Tibial nerve (tissue), 4 donors: ENCODE measurements at regions not wholly inside any gene's neighbourhood (a gene's known extent, or its start where the extent isn't known, plus 50 kb on each side); places are given as distances from the start of the nearest gene placed in this dataset.

Experiments
- DNase-seq, 2 donors: peaks; one replicate each; pipeline ENCODE4 v3.0.0-alpha.2; 2019; ENCODE audit warnings: low spot score in 2 of 2
- H3K27ac ChIP-seq, 4 donors: fragments of 200-600 bp; sonication (generic) in 3 of 4; one replicate each; pipeline ENCODE4 v1.5.1; 2017 to 2019; ENCODE audit warnings: mild to moderate bottlenecking in 1 of 4
- H3K27me3 ChIP-seq, 2 donors: fragments of 200-600 bp; sonication (generic) in 1 of 2; one replicate each; pipeline versions ENCODE4 v1.5.1 to v1.6.0; 2017 to 2019
- H3K36me3 ChIP-seq, 3 donors: fragments of 200-600 bp; sonication (generic); one replicate each; pipeline ENCODE4 v1.5.1; 2018 to 2019
- H3K4me1 ChIP-seq, 4 donors: fragments of 200-600 bp; sonication (generic) in 3 of 4; one replicate each; pipeline ENCODE4 v1.5.1; 2017 to 2019
- H3K4me3 ChIP-seq, 4 donors: fragments of 200-600 bp; sonication (generic) in 3 of 4; one replicate each; pipeline ENCODE4 v1.5.1; 2017 to 2019; ENCODE audit warnings: mild to moderate bottlenecking in 1 of 4, moderate library complexity in 1 of 4
- H3K9me3 ChIP-seq, 4 donors: fragments of 200-600 bp; sonication (generic) in 3 of 4; one replicate each; pipeline ENCODE4 v1.5.1; 2017 to 2019
- CTCF ChIP-seq, 5 experiments: fragments of 200-600 bp in 3 of 5; fragments of 450-650 bp in 2 of 5; sonication (generic) in 3 of 5; IDR thresholded peaks; one replicate each; pipeline ENCODE4 v1.5.1; 2016 to 2019; ENCODE audit warnings: antibody characterized with exemption in 5 of 5, mild to moderate bottlenecking in 3 of 5, moderate library complexity in 2 of 5
- EP300 ChIP-seq, 2 donors: sonication (generic); formaldehyde crosslinking; IDR thresholded peaks; one replicate each; pipeline ENCODE4 v1.6.1; 2017; ENCODE audit warnings: antibody characterized with exemption in 2 of 2, mild to moderate bottlenecking in 1 of 2
- POLR2A ChIP-seq, 2 donors: fragments of 450-650 bp; IDR thresholded peaks; one replicate each; pipeline ENCODE4 v1.6.1; 2017; ENCODE audit warnings: antibody characterized with exemption in 2 of 2, mild to moderate bottlenecking in 2 of 2, moderate library complexity in 2 of 2
- WGBS, 2 donors: methylation state at CpG; one replicate each; pipeline ENCODE4 v1.1.5; 2018; 5-methylcytosine and 5-hydroxymethylcytosine counted together

DNA sequence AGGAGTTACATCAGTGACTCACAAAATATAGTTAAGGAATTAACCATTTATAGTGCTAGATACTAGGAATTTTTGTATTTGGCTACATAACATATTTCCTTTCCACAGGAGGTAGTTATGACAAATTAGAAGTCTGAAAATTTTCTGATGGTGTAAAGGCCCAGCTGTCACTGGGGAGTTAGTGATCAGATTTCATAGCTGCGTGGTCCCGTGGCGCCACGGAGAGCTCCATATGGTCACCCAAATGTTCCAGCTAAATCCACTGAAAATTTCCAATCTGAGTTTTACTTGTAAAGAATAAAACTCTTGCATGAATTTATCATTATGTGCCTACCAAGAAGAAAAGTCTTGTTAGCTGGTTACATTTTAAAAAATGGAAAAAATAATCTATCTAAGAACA is 368.9 kb upstream of the PLSCR5 start:
- H3K4me1 ChIP-seq: no peaks in the 10 kb centered on the region
- no peak overlapping the region for H3K27ac ChIP-seq
- no peaks in the 10 kb centered on the region for H3K27me3 ChIP-seq
- TF ChIP-seq POLR2A (IDR thresholded peaks at IDR 0.05) (no peak), CTCF (IDR thresholded peaks at IDR 0.05) (no peak), EP300 (IDR thresholded peaks at IDR 0.05) (no peak)
- H3K36me3 ChIP-seq: no peaks in the 10 kb centered on the region
- WGBS, 2 donors: 91 to 98% methylated on average over 4 of the region's 4 CpGs
- no peak for DNase-seq
- H3K9me3 ChIP-seq: no peaks in the 10 kb centered on the region
- no peak overlapping the region for H3K4me3 ChIP-seq

DNA sequence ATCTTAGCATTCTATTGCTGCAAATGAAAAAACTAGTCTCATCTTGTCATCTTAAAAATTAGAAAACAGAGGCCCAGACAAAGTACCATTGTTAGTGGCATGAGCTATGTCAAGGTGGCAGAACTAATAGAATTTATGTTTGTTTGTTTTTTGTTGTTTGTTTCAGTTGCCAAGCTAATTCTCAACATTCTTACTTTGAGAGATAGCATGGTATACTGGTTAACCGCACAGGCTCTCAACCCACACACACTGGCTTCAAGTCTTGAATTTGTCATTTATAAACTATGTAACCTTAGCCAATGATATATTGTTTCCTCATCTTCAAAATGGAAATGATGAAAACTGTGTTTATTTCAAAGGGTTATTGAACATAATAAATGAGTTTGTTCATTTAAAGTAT is 367.6 kb upstream of the PLSCR5 start:
- no peaks in the 10 kb centered on the region for H3K27me3 ChIP-seq
- H3K4me3 ChIP-seq: no peak overlapping the region
- DNase-seq: no peak
- no peaks in the 10 kb centered on the region for H3K9me3 ChIP-seq
- no peaks in the 10 kb centered on the region for H3K36me3 ChIP-seq
- no peak for TF ChIP-seq EP300 (IDR thresholded peaks at IDR 0.05)
- no peak for TF ChIP-seq POLR2A (IDR thresholded peaks at IDR 0.05)
- no peak for TF ChIP-seq CTCF (IDR thresholded peaks at IDR 0.05)
- H3K27ac ChIP-seq: no peak overlapping the region
- H3K4me1 ChIP-seq: no peaks in the 10 kb centered on the region
- WGBS, 2 donors: 56 to 70% methylated on average over 1 of the region's 1 CpG

GRCh38 chr3:146970236-146970635 is 365.1 kb upstream of the PLSCR5 start:
- Histone ChIP-seq H3K27me3 (no peaks in the 10 kb centered on the region), H3K9me3 (no peaks in the 10 kb centered on the region), H3K27ac (no peak overlapping the region), H3K4me3 (no peak overlapping the region), H3K4me1 (no peaks in the 10 kb centered on the region), H3K36me3 (no peaks in the 10 kb centered on the region)
- TF ChIP-seq EP300 (IDR thresholded peaks at IDR 0.05) (no peak), CTCF (IDR thresholded peaks at IDR 0.05) (no peak), POLR2A (IDR thresholded peaks at IDR 0.05) (no peak)
- WGBS, 2 donors: 91 to 94% methylated on average over 2 of the region's 2 CpGs
- DNase-seq: no peak

- Histone ChIP-seq H3K27me3 (no peaks in the 10 kb centered on the region), H3K36me3 (no peaks in the 10 kb centered on the region), H3K27ac (no peak overlapping the region), H3K9me3 (no peaks in the 10 kb centered on the region), H3K4me3 (no peak overlapping the region), H3K4me1 (no peaks in the 10 kb centered on the region)
- no peak for DNase-seq
- TF ChIP-seq EP300 (IDR thresholded peaks at IDR 0.05) (no peak), POLR2A (IDR thresholded peaks at IDR 0.05) (no peak), CTCF (IDR thresholded peaks at IDR 0.05) (no peak)
Observed at GRCh38 chr3:146969356-146969755, 364.2 kb upstream of the PLSCR5 start.

DNA sequence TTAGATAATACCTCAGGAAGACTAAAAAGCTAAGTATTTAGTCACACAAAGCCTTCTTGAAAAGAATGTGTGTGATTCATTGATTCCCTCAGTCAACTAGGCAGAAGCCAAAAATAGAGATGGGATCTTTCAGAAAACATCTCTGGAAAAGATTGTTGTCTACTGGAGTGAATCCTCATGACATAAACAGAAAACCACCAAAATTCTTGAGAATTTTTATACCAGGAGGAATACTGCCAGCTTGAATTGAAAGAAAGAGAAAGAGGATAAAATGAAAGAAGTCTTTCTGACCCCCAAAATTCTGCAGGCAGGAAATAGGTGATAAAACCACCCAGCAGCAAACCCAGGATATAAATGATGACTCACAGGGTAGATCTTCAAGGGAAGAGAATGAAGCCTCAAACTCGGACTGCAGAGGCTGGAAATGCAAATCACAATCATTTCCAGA is 363.1 kb upstream of the PLSCR5 start:
- DNase-seq: no peak
- TF ChIP-seq POLR2A (IDR thresholded peaks at IDR 0.05) (no peak), EP300 (IDR thresholded peaks at IDR 0.05) (no peak), CTCF (IDR thresholded peaks at IDR 0.05) (no peak)
- Histone ChIP-seq H3K9me3 (no peaks in the 10 kb centered on the region), H3K27ac (no peak overlapping the region), H3K27me3 (no peaks in the 10 kb centered on the region), H3K36me3 (no peaks in the 10 kb centered on the region), H3K4me3 (no peak overlapping the region), H3K4me1 (no peaks in the 10 kb centered on the region)
- 42 to 60% methylated on average over 1 of the region's 1 CpG for WGBS, 2 donors
